ENCODE measurements at regions not wholly inside any gene's neighbourhood (a gene's known extent, or its start where the extent isn't known, plus 50 kb on each side); places are given as distances from the start of the nearest gene placed in this dataset.

- intact Hi-C loops (cut with micrococcal nuclease), result no loop called here
- no TSS peak for BruUV-seq (replicated peaks)
- ChIA-PET POLR2A (interaction anchor here (0.6 kb wide), 1 partner anchor 416 kb away, joined by 3 read pairs; no protein-coding TSS in a partner anchor), CTCF (interaction anchor here (1.1 kb wide), 1 partner anchor 166 kb away, joined by 3 read pairs; no protein-coding TSS in a partner anchor)
- DNase-seq (ENCODE audit: unreplicated experiment), result no peak
- no peak overlapping the region for H3K27ac Mint-ChIP-seq (ENCODE audit: low read depth, unreplicated experiment)
- H3K36me3 Mint-ChIP-seq (ENCODE audit: insufficient read depth, unreplicated experiment), result no peaks in the 10 kb centered on the region
- no peak overlapping the region for H3K4me3 Mint-ChIP-seq (ENCODE audit: unreplicated experiment)
- no peak for TF ChIP-seq CTCF (IDR thresholded peaks at IDR 0.05; ENCODE audit: unreplicated experiment)
- no peaks in the 10 kb centered on the region for H3K9me3 Mint-ChIP-seq (ENCODE audit: unreplicated experiment)
- no peaks in the 10 kb centered on the region for H3K27me3 Mint-ChIP-seq (ENCODE audit: insufficient read depth, unreplicated experiment)
- H3K4me1 Mint-ChIP-seq (ENCODE audit: insufficient read depth, unreplicated experiment), result peaks cover 6% of the 10 kb centered on the region
Measured at GRCh38 chr16:51773071-51773890, 622.2 kb upstream of the SALL1 start.

DNA sequence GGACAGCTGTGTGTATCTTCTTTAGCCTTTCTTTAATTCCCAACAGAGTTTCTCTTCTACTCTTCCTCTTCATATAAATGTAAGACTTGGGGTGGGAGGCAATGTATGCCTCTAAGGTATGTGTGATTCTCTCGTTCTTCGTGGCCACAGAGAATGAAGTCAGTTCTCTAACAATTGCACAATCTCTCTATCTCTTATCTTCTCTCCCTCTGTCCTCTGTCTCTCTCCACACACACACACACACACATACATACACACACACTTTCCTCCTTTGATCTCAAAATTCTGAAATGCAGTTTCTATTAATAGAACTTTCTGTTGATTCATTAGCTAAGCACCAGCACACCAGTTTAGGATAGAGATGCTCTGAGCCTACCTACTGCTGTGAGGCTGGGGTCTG, 615.7 kb upstream of the SALL1 start:
- Mint-ChIP-seq H3K4me1 (ENCODE audit: insufficient read depth, unreplicated experiment) (peaks cover 6% of the 10 kb centered on the region), H3K9me3 (ENCODE audit: unreplicated experiment) (no peaks in the 10 kb centered on the region), H3K36me3 (ENCODE audit: insufficient read depth, unreplicated experiment) (peaks cover 5% of the 10 kb centered on the region), H3K4me3 (ENCODE audit: unreplicated experiment) (no peak overlapping the region), H3K27me3 (ENCODE audit: insufficient read depth, unreplicated experiment) (no peaks in the 10 kb centered on the region), H3K27ac (ENCODE audit: low read depth, unreplicated experiment) (no peak overlapping the region)
- DNase-seq (ENCODE audit: unreplicated experiment), result no peak
- ChIA-PET POLR2A (no interaction called here), CTCF (interaction anchor here (0.5 to 2.4 kb wide), 6 partner anchors 10 to 973 kb away, joined by 3 to 7 read pairs (median 3); no protein-coding TSS in a partner anchor)
- BruUV-seq (replicated peaks), result no TSS peak
- no peak for TF ChIP-seq CTCF (IDR thresholded peaks at IDR 0.05; ENCODE audit: unreplicated experiment)
- intact Hi-C loops (cut with micrococcal nuclease), result no loop called here

- no peak for DNase-seq (ENCODE audit: unreplicated experiment)
- intact Hi-C loops (cut with micrococcal nuclease), result loop anchor here (2.0 kb wide), 1 partner anchor 956 kb away; no protein-coding TSS in a partner anchor
- H3K27ac Mint-ChIP-seq (ENCODE audit: low read depth, unreplicated experiment), result no peak overlapping the region
- H3K4me1 Mint-ChIP-seq (ENCODE audit: insufficient read depth, unreplicated experiment), result no peaks in the 10 kb centered on the region
- H3K9me3 Mint-ChIP-seq (ENCODE audit: unreplicated experiment), result no peaks in the 10 kb centered on the region
- H3K4me3 Mint-ChIP-seq (ENCODE audit: unreplicated experiment), result no peak overlapping the region
- H3K36me3 Mint-ChIP-seq (ENCODE audit: insufficient read depth, unreplicated experiment), result peaks cover 5% of the 10 kb centered on the region
- no peak for TF ChIP-seq CTCF (IDR thresholded peaks at IDR 0.05; ENCODE audit: unreplicated experiment)
- ChIA-PET CTCF (interaction anchor here (0.6 to 1.4 kb wide), 7 partner anchors 10 to 957 kb away, joined by 3 to 5 read pairs (median 3); no protein-coding TSS in a partner anchor), POLR2A (no interaction called here)
- BruUV-seq (replicated peaks), result no TSS peak
- H3K27me3 Mint-ChIP-seq (ENCODE audit: insufficient read depth, unreplicated experiment), result no peaks in the 10 kb centered on the region
Measured at GRCh38 chr16:51763072-51763661, 612.1 kb upstream of the SALL1 start.
